ENCODE measurements at regions not wholly inside any gene's neighbourhood (a gene's known extent, or its start where the extent isn't known, plus 50 kb on each side); places are given as distances from the start of the nearest gene placed in this dataset.

DNA sequence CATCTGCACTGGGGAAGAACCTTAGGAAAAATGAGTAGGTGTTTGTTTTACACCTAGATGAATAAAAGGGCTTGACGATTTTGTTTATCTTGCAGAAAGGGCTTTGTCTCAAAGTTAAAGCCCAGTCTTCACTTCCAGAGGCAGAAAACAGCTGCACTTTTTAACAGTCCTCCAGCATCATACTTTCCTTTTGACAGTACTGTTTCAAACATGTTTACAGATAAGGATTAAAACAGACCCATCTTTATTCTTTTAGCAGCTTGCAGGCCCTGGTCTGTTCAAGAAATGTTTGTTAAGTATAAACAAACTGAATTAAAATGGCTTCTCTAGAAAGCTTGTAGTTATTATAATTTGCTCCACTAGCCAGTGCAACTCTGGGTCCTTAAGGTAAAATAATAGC is 374.2 kb downstream of the EPHA7 start:
- TF ChIP-seq, protein P1, sequence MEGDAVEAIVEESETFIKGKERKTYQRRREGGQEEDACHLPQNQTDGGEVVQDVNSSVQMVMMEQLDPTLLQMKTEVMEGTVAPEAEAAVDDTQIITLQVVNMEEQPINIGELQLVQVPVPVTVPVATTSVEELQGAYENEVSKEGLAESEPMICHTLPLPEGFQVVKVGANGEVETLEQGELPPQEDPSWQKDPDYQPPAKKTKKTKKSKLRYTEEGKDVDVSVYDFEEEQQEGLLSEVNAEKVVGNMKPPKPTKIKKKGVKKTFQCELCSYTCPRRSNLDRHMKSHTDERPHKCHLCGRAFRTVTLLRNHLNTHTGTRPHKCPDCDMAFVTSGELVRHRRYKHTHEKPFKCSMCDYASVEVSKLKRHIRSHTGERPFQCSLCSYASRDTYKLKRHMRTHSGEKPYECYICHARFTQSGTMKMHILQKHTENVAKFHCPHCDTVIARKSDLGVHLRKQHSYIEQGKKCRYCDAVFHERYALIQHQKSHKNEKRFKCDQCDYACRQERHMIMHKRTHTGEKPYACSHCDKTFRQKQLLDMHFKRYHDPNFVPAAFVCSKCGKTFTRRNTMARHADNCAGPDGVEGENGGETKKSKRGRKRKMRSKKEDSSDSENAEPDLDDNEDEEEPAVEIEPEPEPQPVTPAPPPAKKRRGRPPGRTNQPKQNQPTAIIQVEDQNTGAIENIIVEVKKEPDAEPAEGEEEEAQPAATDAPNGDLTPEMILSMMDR (IDR thresholded peaks at IDR 0.05; ENCODE audit: low read depth, low read length, missing input control), result no peak
- TF ChIP-seq RAD21 (IDR thresholded peaks at IDR 0.05) (no peak), REST (IDR thresholded peaks at IDR 0.05) (no peak)

Data from liver (tissue), 3 donors.